HEK293 (cell line): ENCODE measurements at regions not wholly inside any gene's neighbourhood (a gene's known extent, or its start where the extent isn't known, plus 50 kb on each side); places are given as distances from the start of the nearest gene placed in this dataset.

Experiments
- CTCF ChIA-PET: fragments of 350-600 bp; formaldehyde crosslinking; extraction: SDS; loops from one replicate; lab custom pipeline; 2021; ENCODE audit warnings: antibody characterized with exemption; lab: Yijun Ruan, JAX
- POLR2A ChIA-PET: fragments of 300-600 bp; formaldehyde crosslinking; extraction: SDS; loops from one replicate; lab custom pipeline; 2020; ENCODE audit warnings: antibody characterized with exemption, inconsistent platforms; lab: Yijun Ruan, JAX
- H3K27ac ChIP-seq: fragments of 200-500 bp; sonication (Bioruptor generic); 2 replicates; pipeline ENCODE4 v1.5.1; 2014; ENCODE audit warnings: low read depth, low read length, control low read depth, inconsistent platforms; ENCODE audit errors: extremely low read depth
- H3K36me3 ChIP-seq, 2 experiments: fragments of 200-500 bp in 1 of 2; sonication (Bioruptor generic) in 1 of 2; 1 replicate in 1 of 2; 2 replicates in 1 of 2; pipeline ENCODE4 v1.5.1; 2014 to 2017; ENCODE audit warnings: inconsistent platforms in 2 of 2, low read length in 2 of 2; ENCODE audit not compliant: control insufficient read depth in 2 of 2, insufficient read depth in 1 of 2
- H3K4me1 ChIP-seq: fragments of 200-500 bp; sonication (Bioruptor generic); 2 replicates; pipeline ENCODE4 v1.5.1; 2014; ENCODE audit warnings: mild to moderate bottlenecking, low read length, inconsistent platforms; ENCODE audit not compliant: control insufficient read depth, insufficient read depth
- H3K4me3 ChIP-seq: 2 replicates; pipeline ENCODE4 v1.5.1; 2011; ENCODE audit warnings: low read depth, mild to moderate bottlenecking, control low read depth, low read length, moderate library complexity
- H3K9me3 ChIP-seq: fragments of 200-500 bp; sonication (Bioruptor generic); 2 replicates; pipeline ENCODE4 v1.5.1; 2014; ENCODE audit warnings: low read depth, low read length, inconsistent platforms; ENCODE audit not compliant: control insufficient read depth, insufficient read depth
- FEZF1 ChIP-seq: fragments of 450-650 bp; formaldehyde crosslinking; IDR thresholded peaks from 2 replicates; pipeline ENCODE4 v1.5.1; 2016; ENCODE audit warnings: missing biosample characterization, missing genetic modification characterization
- GLIS1 ChIP-seq: fragments of 450-650 bp; formaldehyde crosslinking; IDR thresholded peaks from 2 replicates; pipeline ENCODE4 v1.5.1; 2016; ENCODE audit warnings: missing biosample characterization, missing genetic modification characterization
- KLF9 ChIP-seq: fragments of 450-650 bp; formaldehyde crosslinking; IDR thresholded peaks from 2 replicates; pipeline ENCODE4 v1.5.1; 2016; ENCODE audit warnings: missing biosample characterization, missing genetic modification characterization, low read depth
- MYNN ChIP-seq: fragments of 450-650 bp; formaldehyde crosslinking; IDR thresholded peaks from 2 replicates; pipeline ENCODE4 v1.5.1; 2016; ENCODE audit warnings: missing biosample characterization, missing genetic modification characterization, borderline replicate concordance
- SP7 ChIP-seq: fragments of 450-650 bp; formaldehyde crosslinking; IDR thresholded peaks from 2 replicates; pipeline ENCODE4 v1.5.1; 2016; ENCODE audit warnings: missing biosample characterization, missing genetic modification characterization
- ZBTB17 ChIP-seq: fragments of 450-650 bp; formaldehyde crosslinking; IDR thresholded peaks from 2 replicates; pipeline ENCODE4 v1.5.1; 2016; ENCODE audit warnings: missing biosample characterization, missing genetic modification characterization
- ZBTB26 ChIP-seq: fragments of 450-650 bp; formaldehyde crosslinking; optimal IDR thresholded peaks from 2 replicates; pipeline ENCODE3; 2016; ENCODE audit warnings: missing biosample characterization, mild to moderate bottlenecking, missing genetic modification characterization
- ZEB2 ChIP-seq: fragments of 450-650 bp; formaldehyde crosslinking; IDR thresholded peaks from 2 replicates; pipeline ENCODE4 v1.5.1; 2016; ENCODE audit warnings: missing biosample characterization, missing genetic modification characterization
- ZIC2 ChIP-seq: fragments of 450-650 bp; formaldehyde crosslinking; IDR thresholded peaks from 2 replicates; pipeline ENCODE4 v1.5.1; 2016; ENCODE audit warnings: missing biosample characterization, missing genetic modification characterization
- ZNF148 ChIP-seq: fragments of 450-650 bp; formaldehyde crosslinking; IDR thresholded peaks from 2 replicates; pipeline ENCODE4 v1.5.0; 2017; ENCODE audit warnings: missing biosample characterization, missing genetic modification characterization, borderline replicate concordance
- ZNF175 ChIP-seq: fragments of 450-650 bp; formaldehyde crosslinking; IDR thresholded peaks from 2 replicates; pipeline ENCODE4 v1.5.1; 2016; ENCODE audit warnings: missing biosample characterization, missing genetic modification characterization
- ZNF184 ChIP-seq: fragments of 450-650 bp; IDR thresholded peaks from 2 replicates; pipeline ENCODE4 v1.5.1; 2018; ENCODE audit warnings: missing biosample characterization, mild to moderate bottlenecking, missing genetic modification characterization
- ZNF335 ChIP-seq: fragments of 450-650 bp; formaldehyde crosslinking; conservative IDR thresholded peaks from 2 replicates; pipeline ENCODE4 v1.5.1; 2016; ENCODE audit warnings: missing biosample characterization, missing genetic modification characterization
- ZNF449 ChIP-seq: fragments of 450-650 bp; formaldehyde crosslinking; IDR thresholded peaks from 2 replicates; pipeline ENCODE4 v1.5.1; 2017; ENCODE audit warnings: missing biosample characterization, mild to moderate bottlenecking, missing genetic modification characterization, moderate library complexity
- ZNF529 ChIP-seq: fragments of 450-650 bp; formaldehyde crosslinking; IDR thresholded peaks from 2 replicates; pipeline ENCODE4 v1.5.1; 2017; ENCODE audit warnings: missing genetic modification characterization, missing biosample characterization; ENCODE audit not compliant: insufficient replicate concordance
- ZNF530 ChIP-seq: fragments of 450-650 bp; formaldehyde crosslinking; IDR thresholded peaks from 2 replicates; pipeline ENCODE4 v1.5.1; 2016; ENCODE audit warnings: low read depth, missing biosample characterization, missing genetic modification characterization
- ZNF548 ChIP-seq: fragments of 450-650 bp; formaldehyde crosslinking; IDR thresholded peaks from 2 replicates; pipeline ENCODE4 v1.5.1; 2016; ENCODE audit warnings: missing biosample characterization, missing genetic modification characterization
- ZNF600 ChIP-seq: fragments of 450-650 bp; formaldehyde crosslinking; IDR thresholded peaks from 2 replicates; pipeline ENCODE4 v1.5.1; 2016; ENCODE audit warnings: missing biosample characterization, missing genetic modification characterization
- ZNF664 ChIP-seq: fragments of 450-650 bp; formaldehyde crosslinking; IDR thresholded peaks from 2 replicates; pipeline ENCODE4 v1.5.1; 2016; ENCODE audit warnings: missing biosample characterization, missing genetic modification characterization
- TF ChIP-seq, protein P1 (sequence below): fragments of 450-650 bp; IDR thresholded peaks from 2 replicates; pipeline ENCODE4 v1.5.1; 2018; ENCODE audit warnings: missing biosample characterization, mild to moderate bottlenecking, missing genetic modification characterization

- H3K4me1 ChIP-seq: peaks cover 6% of the 10 kb centered on the region; the same call in 1 of the 2 replicates
- TF ChIP-seq ZEB2 (tag by site-specific recombination) (0 out of 2 replicates have a peak, but pooled peaks have one; percentile 23), ZNF449 (tag by site-specific recombination) (peak; percentile 94), ZNF184 (tag by site-specific recombination) (0 out of 2 replicates have a peak, but pooled peaks have one; percentile 16), ZNF529 (tag by site-specific recombination) (no peak), ZNF175 (tag by site-specific recombination) (no peak), ZIC2 (tag by site-specific recombination) (no peak), ZNF664 (tag by site-specific recombination) (peak; percentile 26; the same call in 1 of the 2 replicates), ZNF600 (tag by site-specific recombination) (no peak), ZBTB26 (tag by site-specific recombination) (no peak), ZNF148 (tag by site-specific recombination) (no peak), ZNF548 (tag by site-specific recombination) (no peak), GLIS1 (no peak), MYNN (tag by site-specific recombination) (no peak), ZNF530 (tag by site-specific recombination) (no peak), ZNF335 (tag by site-specific recombination) (peak; percentile 18), ZBTB17 (0 out of 2 replicates have a peak, but pooled peaks have one; percentile 18), KLF9 (no peak), FEZF1 (tag by site-specific recombination) (peak; percentile 77), SP7 (tag by site-specific recombination) (0 out of 2 replicates have a peak, but pooled peaks have one; percentile 29)
- TF ChIP-seq, protein P1, sequence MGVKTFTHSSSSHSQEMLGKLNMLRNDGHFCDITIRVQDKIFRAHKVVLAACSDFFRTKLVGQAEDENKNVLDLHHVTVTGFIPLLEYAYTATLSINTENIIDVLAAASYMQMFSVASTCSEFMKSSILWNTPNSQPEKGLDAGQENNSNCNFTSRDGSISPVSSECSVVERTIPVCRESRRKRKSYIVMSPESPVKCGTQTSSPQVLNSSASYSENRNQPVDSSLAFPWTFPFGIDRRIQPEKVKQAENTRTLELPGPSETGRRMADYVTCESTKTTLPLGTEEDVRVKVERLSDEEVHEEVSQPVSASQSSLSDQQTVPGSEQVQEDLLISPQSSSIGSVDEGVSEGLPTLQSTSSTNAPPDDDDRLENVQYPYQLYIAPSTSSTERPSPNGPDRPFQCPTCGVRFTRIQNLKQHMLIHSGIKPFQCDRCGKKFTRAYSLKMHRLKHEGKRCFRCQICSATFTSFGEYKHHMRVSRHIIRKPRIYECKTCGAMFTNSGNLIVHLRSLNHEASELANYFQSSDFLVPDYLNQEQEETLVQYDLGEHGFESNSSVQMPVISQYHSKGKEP: peak; percentile 43; the same call in 1 of the 2 replicates
- H3K9me3 ChIP-seq: no peaks in the 10 kb centered on the region
- H3K36me3 ChIP-seq: no peaks in the 10 kb centered on the region
- ChIA-PET CTCF (interaction anchor here (0.5 to 0.8 kb wide), 3 partner anchors 60 to 267 kb away, joined by 3 read pairs; no protein-coding TSS in a partner anchor), POLR2A (no interaction called here)
- no peak overlapping the region for H3K4me3 ChIP-seq
- peak overlapping the region; percentile 27 for H3K27ac ChIP-seq
These were observed 67.3 kb upstream of the SPOPL start for GRCh38 chr2:138433995-138434951.
